ENCODE measurements at regions not wholly inside any gene's neighbourhood (a gene's known extent, or its start where the extent isn't known, plus 50 kb on each side); places are given as distances from the start of the nearest gene placed in this dataset.

DNA sequence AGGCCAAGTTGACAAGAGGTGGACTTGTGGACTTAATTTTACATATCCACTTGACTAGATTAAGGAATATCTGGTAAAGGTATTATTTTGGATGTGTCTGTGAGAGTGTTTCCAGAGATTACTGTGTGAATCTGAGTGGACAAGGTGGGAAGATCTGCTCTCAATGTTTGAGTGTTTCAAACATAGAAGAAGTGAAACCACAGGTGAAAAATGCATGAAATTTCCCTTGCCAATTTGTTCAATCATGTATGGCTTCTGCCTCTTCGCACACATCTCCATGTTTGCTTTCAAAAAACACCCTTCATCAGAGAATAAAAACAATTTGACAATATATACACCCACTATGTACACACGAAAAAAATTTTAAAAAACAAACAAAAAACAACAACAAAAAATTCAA, 152.7 kb downstream of the SALL1 start:
- intact Hi-C loops (cut with DNase I), result no loop called here
- no peak for DNase-seq (ENCODE audit: low spot score)

DNA sequence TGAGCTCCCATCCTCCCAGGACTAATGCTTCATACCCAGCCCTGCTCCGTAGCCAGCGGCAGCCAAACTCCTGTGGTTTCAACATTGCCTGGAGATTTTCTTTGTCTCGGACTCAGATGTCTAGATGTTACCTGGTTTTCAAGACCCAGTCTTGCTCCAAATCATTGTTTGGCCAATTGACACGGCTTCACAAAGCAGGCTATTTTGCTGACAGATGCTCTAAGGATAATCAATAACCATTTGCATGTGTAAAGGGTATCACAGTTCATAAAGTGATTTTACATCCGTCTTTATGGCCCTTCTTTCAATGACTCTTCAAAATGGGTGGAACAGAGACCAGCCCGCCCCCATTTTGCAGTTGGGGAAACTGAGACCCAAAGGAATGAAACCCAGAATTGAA, 153.4 kb downstream of the SALL1 start:
- DNase-seq (ENCODE audit: low spot score), result no peak
- intact Hi-C loops (cut with DNase I), result no loop called here

DNA sequence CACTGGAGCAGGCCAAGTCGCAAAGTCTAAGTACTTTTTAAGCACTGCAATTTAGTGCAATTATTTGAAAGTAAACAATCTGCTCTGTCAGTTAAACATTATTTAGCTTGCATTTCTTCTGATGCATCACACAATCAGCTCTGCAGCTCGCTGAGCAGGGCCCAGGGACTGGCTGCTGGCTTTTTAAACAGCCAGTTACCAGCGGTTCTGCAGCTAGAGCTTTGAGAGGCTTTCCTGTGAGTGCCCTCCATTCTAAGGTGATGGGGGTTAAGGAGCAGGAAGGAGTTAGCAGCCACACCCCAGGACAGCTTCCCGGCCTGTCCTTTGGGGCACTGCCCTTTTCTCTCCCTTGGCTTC, 154.3 kb downstream of the SALL1 start:
- no peak for DNase-seq (ENCODE audit: low spot score)
- intact Hi-C loops (cut with DNase I), result no loop called here

DNA sequence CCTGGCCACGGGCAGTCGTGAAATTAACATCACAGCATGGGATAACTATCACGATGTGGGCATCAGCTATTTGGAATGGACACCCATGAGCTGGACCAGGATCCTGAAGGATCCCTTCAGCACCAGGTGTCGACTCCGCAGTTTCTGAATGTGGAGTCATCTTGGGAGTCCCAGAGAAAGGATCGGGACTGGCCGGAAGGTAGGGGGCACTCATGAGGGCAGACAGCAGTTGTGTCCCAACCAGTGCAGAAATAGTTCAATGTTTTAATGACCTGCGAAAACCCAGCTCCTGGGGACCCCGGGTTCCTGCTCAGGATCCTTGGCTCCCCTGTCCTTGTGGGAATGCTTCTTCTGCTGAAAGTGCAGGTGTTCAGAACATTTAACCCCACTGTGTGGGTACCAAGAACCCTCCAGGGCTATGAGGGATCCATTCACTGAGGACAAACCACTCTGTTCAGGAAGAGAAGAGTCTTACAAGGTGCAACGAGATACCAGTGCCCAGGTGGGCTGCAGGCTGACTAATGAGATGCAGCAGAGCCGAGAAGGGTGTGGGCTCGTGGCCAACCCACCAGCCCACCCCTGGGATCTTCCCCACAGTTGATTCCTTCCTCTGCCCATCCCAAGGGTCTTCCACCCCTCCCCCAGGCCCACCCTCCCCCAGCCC, 154.8 kb downstream of the SALL1 start:
- no peak for DNase-seq (ENCODE audit: low spot score)
- intact Hi-C loops (cut with DNase I), result no loop called here

DNA sequence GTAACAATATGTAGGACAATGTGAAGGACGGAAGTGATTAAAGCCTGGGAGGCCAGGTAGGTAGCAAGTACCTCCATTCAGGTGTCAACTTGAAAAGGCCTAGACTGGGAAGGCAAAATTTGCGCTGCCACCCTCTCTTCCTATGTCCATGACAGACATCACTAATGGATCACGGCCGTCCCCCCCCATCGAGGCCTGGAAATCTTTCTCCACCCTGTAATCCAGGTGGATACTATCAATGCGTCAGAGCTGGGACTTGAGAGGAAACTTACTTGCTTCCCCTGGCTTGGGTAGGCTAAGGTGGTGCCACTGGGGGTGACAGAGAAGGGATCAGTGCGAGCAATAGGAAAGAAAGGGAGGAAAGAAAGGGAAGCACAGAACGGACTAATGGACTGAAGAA, 156.1 kb downstream of the SALL1 start:
- no peak for DNase-seq (ENCODE audit: low spot score)
- intact Hi-C loops (cut with DNase I), result loop anchor here in 1 of 2 donors (5.0 kb wide), 1 partner anchor 1577 kb away; no protein-coding TSS in a partner anchor

DNA sequence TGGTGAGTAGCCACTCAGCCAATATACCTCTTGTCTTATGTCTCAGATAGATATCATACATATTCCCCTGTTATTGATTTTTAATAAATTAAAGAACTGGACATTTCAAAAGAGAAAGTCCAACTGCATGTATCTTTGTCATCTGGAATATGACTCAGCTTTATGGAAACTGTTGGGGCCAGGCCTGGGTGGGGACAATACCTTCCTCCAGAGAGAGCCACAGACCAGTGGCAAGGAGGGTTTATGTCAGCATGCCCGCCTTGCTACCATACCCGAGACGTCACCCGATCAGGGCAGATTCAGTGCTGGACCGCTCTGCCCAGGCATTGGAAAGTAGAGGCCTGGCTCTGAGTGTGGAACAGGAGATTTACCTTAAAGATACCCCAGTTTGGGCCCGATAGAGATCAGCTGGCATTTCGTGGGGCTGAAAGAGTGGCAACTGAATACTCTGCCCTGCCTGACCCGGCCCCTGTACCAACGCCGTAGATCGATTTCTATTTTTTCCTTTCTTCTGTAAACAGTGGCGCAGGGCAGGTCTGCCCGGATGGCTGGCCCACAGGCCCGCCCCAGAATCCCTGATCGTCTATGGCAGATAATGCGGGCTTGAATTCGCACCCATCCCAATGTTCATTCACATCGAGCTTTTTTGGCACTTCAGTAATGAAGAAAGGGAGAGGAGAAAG, 158.6 kb downstream of the SALL1 start:
- no peak for DNase-seq (ENCODE audit: low spot score)
- intact Hi-C loops (cut with DNase I), result loop anchor here in 1 of 2 donors (5.0 kb wide), 1 partner anchor 1580 kb away; no protein-coding TSS in a partner anchor

DNA sequence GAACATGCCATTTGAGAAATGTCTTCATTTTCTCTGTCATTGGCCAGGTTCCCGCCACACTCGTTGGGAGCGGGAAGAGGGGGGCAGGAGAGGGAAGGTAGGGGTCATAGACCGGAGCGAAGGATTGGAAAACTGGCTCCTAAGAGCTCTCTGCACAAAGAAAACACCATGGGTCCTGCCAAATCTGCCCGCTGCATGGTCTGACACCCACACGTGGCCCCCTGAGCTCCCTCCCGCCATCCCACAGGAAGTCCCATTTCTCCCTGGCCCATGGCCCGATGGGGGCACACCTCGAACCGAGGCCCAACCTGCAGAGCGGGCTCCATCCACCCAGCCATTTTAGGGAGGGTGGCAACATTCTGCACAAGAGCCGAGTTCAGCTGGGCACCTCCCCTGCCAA, 159.6 kb downstream of the SALL1 start:
- no peak for DNase-seq (ENCODE audit: low spot score)
- intact Hi-C loops (cut with DNase I), result loop anchor here in 1 of 2 donors (5.0 kb wide), 1 partner anchor 1581 kb away; no protein-coding TSS in a partner anchor

DNA sequence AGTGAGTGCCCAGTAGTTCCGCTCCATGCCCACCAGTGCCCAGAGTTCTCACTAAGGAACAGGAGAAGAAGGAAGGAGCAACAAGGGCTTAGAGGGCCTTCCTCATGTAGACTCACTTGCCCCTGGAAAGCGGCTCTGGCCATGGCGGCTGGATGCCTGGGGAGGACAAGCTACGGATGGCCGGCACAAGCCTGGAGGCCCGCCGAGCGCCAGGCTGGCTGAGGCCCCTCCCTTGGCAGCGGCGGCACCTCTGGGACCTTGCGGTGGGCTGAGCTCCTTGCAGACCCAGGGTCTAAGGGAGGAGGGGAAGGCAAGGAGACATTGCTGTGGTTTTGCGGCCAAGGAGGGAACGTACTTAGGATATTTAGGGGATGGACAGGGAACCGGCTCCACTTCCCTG, 160.1 kb downstream of the SALL1 start:
- intact Hi-C loops (cut with DNase I), result loop anchor here in 1 of 2 donors (5.0 kb wide), 1 partner anchor 1581 kb away; no protein-coding TSS in a partner anchor
- no peak for DNase-seq (ENCODE audit: low spot score)

DNA sequence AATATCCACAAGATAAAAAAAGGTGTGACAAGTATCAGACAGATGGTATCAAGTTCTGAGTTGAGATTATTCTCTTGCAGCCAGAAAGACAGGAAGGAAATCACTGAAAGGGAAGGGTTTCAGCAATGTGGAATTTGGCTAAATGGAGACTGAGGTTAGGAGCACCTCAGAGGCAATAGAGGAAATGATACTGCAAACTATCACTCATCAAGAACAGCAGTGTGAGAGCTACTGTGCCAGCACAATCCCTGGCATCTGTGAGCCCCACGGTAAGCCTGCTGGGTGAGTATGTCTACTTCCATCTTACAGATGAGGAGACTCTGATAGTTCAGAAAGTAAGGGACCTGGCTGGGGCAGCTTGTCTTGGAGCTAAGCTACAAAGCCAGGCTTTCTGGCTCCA, 162.0 kb downstream of the SALL1 start:
- intact Hi-C loops (cut with DNase I), result no loop called here
- no peak for DNase-seq (ENCODE audit: low spot score)

DNA sequence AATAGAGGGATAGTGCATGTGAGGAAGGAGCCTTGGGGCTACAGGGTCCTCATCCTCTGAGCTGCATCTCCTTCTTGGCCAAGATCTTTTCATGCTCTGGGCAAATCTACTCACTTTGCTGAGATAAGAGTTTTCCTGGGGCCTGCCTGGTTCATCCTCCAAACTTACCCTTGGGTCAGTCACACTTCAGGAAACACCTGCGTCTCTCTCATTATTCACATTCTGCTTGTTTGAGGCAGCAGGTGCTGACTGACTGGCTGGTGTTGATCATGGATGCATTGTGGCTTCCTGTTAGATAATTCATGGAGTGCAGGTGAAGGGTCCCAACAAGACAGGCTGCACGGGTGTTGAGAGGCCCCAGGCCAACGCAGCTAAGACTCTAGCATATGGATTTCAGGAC, 162.6 kb downstream of the SALL1 start:
- DNase-seq (ENCODE audit: low spot score), result no peak
- intact Hi-C loops (cut with DNase I), result no loop called here

DNA sequence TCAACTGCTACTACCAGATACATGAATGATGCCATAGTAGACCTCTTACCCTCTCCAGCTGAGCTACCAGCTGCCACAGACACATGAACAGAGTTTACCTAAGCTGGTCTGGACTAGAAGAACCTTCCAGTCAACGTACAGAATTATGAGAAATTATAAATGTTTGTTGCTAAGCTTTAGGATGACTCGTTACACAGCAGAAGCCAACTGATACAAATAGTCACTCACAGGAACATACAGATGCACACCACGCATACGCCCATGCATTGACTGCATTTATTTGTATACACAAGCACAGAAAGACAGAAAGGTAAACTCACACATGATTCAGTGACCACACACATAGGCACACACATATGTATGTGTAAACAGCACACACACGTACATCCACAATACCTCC, 164.6 kb downstream of the SALL1 start:
- intact Hi-C loops (cut with DNase I), result no loop called here
- no peak for DNase-seq (ENCODE audit: low spot score)

DNA sequence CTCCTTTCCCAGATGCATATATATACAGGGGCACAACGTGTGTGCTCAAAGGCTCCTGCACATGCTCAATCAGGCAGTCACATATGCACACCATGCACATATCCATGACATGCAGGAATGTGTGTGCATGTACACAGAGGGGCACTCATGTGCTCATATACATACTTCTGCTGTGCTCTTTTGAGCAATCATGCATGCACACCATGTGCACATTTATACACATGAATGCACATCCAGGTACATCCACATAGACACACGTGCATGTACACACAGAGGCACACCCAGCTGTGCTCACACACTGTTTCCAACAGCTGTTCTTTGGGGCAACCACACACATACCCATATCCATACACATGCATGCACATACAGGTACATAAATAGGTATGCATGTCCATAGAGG, 165.3 kb downstream of the SALL1 start:
- DNase-seq (ENCODE audit: low spot score), result no peak
- intact Hi-C loops (cut with DNase I), result no loop called here

DNA sequence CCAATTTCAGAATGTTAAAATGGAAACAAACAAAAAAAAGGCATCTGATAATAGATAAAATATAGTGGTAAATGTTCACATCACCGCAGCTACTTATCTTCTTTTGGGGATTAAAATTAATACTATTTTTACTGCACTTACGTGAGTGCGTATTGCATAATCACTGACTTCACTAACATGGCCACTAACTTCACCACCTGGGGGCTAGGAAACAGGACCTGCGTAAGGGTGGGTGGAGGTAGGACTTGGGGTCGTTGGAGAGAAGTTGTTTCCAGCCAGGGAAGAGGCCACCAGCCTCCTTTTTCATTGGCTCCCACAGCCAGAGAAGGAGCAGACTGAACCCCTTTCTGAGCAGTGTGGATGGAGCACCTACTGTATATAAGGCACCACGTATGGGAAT, 166.4 kb downstream of the SALL1 start:
- intact Hi-C loops (cut with DNase I), result no loop called here
- DNase-seq (ENCODE audit: low spot score), result no peak

DNA sequence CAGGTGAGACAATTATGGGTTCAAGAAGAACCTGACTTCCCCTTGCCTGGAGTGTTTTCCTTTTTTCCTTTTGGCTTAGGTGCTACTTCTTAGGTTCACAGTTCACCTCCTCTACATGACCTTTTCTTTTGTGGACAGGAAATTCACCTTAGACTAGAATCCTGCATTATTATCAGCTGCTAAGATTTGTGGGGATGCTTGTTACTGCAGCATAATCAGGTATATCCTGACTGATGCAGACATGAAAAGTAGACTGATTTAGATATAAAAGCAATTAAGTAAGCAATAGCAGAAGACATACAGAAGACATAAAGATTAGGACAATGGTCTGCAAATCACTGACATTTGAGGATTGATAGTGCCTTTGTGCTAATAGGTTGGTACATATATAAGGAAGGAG, 168.3 kb downstream of the SALL1 start:
- intact Hi-C loops (cut with DNase I), result no loop called here
- DNase-seq (ENCODE audit: low spot score), result no peak

DNA sequence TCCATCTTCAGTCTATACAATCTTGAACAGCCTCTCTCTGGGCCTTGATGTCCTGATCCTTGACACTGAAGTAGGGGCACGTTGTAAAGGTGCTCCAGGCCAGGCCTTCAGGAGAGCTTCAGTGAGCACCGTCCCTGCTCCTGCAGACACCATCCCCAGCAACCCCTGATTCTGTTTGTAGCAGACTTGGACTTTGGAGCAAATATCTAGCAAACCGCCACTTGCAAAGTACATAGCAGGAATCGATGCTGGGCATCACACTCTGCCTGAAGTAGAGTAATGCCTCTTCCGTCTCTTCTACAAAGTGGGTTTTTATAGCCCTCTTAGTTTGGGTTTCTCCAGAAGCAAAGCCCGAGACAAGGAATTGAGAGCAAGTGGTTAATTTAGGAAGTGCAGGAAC, 169.1 kb downstream of the SALL1 start:
- DNase-seq (ENCODE audit: low spot score), result no peak
- intact Hi-C loops (cut with DNase I), result no loop called here

DNA sequence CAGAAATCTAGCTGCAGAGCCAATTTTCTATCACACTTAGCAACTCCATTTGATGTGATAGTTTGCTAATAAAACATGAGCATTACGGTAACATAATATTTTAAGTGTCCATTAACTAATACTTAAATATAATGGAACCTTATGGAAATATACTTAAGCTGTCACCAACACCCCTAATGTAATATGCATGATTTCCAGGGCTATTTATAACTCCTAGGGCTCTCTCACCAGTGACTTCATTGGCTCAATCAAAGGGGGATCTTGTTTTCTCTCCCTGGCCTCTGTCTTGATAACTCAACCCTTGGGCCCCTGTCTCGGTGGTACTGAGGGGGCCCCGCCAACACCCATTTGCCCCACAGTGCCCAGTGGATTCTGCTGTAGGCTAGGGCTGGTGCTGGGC, 170.4 kb downstream of the SALL1 start:
- intact Hi-C loops (cut with DNase I), result no loop called here
- DNase-seq (ENCODE audit: low spot score), result no peak

DNA sequence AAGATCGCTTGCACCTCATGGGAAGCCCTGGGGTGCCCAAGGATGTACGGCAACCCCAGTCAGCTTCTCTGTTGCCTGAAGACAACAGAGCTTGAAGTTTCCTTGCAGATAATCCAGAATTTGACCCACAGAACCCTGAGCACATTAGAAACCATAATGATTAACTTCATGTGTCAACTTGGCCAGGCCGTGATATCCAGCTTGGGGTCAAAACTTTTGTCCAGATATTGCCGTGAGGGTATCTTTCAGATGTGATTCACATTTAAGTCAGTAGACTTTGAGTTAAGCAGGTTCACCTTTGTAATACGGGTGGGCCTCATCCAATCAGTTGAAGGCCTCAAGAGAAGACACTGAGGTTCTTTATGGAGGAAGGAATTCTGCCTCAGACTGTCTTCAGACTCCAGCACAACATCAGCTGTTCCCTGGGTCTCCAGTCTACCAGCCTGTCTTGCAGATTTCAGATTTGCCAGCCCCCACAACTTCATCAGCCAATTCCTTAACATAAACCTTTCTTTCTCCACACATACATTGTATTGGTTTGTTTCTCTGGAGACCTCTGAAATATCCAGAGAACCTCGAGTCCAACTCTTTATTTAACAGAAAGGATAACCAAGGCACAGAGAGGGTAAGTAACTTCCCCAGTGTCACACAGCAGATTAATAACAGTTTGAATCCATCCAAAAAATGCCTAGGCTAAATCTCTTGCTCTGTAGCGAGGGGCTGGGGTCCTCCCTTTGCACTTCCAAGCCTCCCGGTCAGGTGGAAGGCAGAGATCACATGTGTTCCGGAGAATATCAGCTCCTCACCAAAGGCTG, 171.1 kb downstream of the SALL1 start:
- no peak for DNase-seq (ENCODE audit: low spot score)
- intact Hi-C loops (cut with DNase I), result no loop called here

DNA sequence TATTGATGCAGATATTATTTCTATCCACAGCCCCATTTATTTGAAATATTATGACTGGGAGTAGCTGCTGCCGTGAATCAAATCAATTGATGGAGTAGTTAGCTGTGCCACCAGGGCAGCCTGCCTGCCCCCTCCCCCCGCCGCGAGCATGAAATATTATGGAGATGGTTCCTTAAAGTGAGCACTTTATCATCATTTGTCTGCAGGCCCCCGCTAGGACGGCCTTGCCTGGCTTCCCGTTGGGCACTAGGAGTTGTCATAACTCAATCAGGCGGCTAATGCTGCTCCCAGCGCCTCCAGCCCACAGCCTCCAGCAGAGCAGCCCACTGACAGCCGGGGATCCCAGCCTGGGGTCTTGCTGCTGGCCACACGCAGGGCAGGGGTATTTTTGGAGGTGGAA, 173.9 kb downstream of the SALL1 start:
- no peak for DNase-seq (ENCODE audit: low spot score)
- intact Hi-C loops (cut with DNase I), result no loop called here

DNA sequence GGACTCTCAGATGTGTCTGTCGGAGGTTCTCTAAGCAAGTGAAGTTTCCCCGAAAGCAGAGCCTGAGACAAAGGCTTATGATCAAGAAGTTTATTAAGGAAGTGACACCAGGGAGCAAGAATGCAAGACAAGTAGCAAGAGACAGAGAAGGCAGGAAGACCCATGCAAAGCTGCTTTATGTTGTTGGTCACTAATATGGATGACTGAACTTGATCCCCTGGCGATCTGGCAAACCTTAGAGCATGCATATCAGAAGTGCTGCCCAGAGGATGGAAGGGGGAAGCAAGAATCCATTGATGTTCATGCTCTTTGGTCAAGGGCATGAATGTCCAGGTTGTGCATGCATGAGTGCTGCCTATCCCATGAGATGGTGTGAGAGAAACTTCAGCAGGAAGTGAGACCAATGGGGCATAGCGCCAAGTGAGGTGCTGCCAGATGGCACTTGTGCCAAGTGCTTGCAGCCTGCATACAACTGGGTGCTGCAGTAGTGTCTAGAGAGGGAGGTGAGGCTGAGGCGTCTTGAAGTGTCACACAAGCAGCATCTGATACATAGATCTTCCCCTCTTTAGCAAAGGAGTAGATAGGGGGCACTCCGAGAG, 176.5 kb downstream of the SALL1 start:
- intact Hi-C loops (cut with DNase I), result no loop called here
- DNase-seq (ENCODE audit: low spot score), result no peak

DNA sequence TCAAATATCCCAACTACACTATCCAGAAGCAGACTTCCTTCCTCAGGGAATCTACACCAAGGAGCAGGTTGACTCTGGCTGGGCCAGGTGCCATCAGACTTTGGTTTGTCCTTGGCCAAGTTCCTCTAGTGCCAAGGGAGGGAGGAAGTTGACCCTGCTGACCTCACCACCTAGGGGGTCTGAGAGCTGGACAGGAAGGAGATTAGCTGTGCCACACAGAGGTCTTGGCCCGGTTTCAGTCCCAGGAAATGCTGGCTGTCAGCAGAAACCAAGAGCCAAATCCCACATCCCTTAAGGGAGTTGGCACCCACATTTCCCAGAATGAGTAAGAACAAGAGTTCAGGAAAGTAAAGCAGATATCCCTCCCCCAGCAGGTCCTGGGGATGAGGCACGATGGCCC, 178.2 kb downstream of the SALL1 start:
- intact Hi-C loops (cut with DNase I), result no loop called here

More for the DNA sequence above, 178.2 kb downstream of the SALL1 start:
- DNase-seq (ENCODE audit: low spot score), result no peak

All from posterior vena cava (tissue), 2 donors.